Activated T-cell treated with anti-CD3 and anti-CD28 coated beads for 48 hours (primary cell): ENCODE measurements at regions not wholly inside any gene's neighbourhood (a gene's known extent, or its start where the extent isn't known, plus 50 kb on each side); places are given as distances from the start of the nearest gene placed in this dataset.

Experiments
- DNase-seq: peaks from one replicate; pipeline ENCODE4 v3.0.0-alpha.2; 2020; ENCODE audit warnings: low read depth

- DNase-seq = no peak
Observed at GRCh38 chr5:167899490-167900070, 391.9 kb upstream of the WWC1 start.

- no peak for DNase-seq
Observed at GRCh38 chr5:167900340-167900935, 391.0 kb upstream of the WWC1 start.

GRCh38 chr5:167902298-167902697 is 389.1 kb upstream of the WWC1 start:
- DNase-seq = no peak

GRCh38 chr5:167903243-167903642 is 388.2 kb upstream of the WWC1 start:
- DNase-seq = no peak

GRCh38 chr5:167903659-167904058 is 387.8 kb upstream of the WWC1 start:
- no peak for DNase-seq

- no peak for DNase-seq
Observed at GRCh38 chr5:167905919-167906853, 385.3 kb upstream of the WWC1 start.

- no peak for DNase-seq
Observed at GRCh38 chr5:167908606-167909005, 382.8 kb upstream of the WWC1 start.

- DNase-seq = no peak
Observed at GRCh38 chr5:167912941-167913665, 378.3 kb upstream of the WWC1 start.

- no peak for DNase-seq
Observed at GRCh38 chr5:167915237-167915636, 376.2 kb upstream of the WWC1 start.

- no peak for DNase-seq
Observed at GRCh38 chr5:167916261-167916691, 375.2 kb upstream of the WWC1 start.

- DNase-seq = no peak
Observed at GRCh38 chr5:167916706-167917105, 374.7 kb upstream of the WWC1 start.

- DNase-seq = no peak
Observed at GRCh38 chr5:167918184-167918812, 373.1 kb upstream of the WWC1 start.

GRCh38 chr5:167918813-167919483 is 372.5 kb upstream of the WWC1 start:
- no peak for DNase-seq

- DNase-seq = no peak
Observed at GRCh38 chr5:167920589-167920988, 370.9 kb upstream of the WWC1 start.

GRCh38 chr5:167921796-167922195 is 369.6 kb upstream of the WWC1 start:
- no peak for DNase-seq

- DNase-seq = no peak
Observed at GRCh38 chr5:167923396-167923795, 368.0 kb upstream of the WWC1 start.

GRCh38 chr5:167929841-167930240 is 361.6 kb upstream of the WWC1 start:
- no peak for DNase-seq

GRCh38 chr5:167934551-167934971 is 356.9 kb upstream of the WWC1 start:
- no peak for DNase-seq

GRCh38 chr5:167936022-167936421 is 355.4 kb upstream of the WWC1 start:
- no peak for DNase-seq

GRCh38 chr5:167936944-167937634 is 354.4 kb upstream of the WWC1 start:
- DNase-seq = no peak

GRCh38 chr5:167937635-167937998 is 353.8 kb upstream of the WWC1 start:
- no peak for DNase-seq
